C4-2B (cell line): ENCODE measurements at regions not wholly inside any gene's neighbourhood (a gene's known extent, or its start where the extent isn't known, plus 50 kb on each side); places are given as distances from the start of the nearest gene placed in this dataset.

Source experiments
- H3K27ac ChIP-seq: fragments of 450-650 bp; 2 replicates; pipeline ENCODE4 v1.5.1; 2017
- ZFX ChIP-seq: fragments of 450-650 bp; IDR thresholded peaks from 2 replicates; pipeline ENCODE4 v1.6.1; 2017
- TF ChIP-seq, protein P1 (sequence below): fragments of 450-650 bp; conservative IDR thresholded peaks from 2 replicates; pipeline ENCODE4 v1.5.1; 2017; ENCODE audit warnings: mild to moderate bottlenecking

DNA sequence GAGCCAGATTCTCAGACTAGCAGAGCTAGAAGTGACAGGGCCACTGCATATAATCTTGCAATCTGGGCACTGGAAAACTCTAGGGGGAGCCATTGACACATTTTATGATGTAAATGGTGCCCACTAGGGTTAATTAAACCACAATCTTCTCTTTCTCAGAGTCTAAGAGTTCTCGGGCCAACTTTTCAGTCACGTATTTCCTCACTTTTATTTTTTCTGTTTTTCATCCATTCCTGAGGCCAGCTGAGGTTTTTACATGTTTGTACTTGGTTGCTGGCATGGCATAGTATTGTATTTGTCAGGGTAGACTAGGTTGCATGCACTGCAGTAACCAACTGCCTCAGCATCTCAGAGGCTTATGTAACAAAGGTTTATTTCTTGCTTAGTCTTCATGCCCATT is 138.2 kb downstream of the ZNF326 start:
- no peak overlapping the region for H3K27ac ChIP-seq
- TF ChIP-seq, protein P1, sequence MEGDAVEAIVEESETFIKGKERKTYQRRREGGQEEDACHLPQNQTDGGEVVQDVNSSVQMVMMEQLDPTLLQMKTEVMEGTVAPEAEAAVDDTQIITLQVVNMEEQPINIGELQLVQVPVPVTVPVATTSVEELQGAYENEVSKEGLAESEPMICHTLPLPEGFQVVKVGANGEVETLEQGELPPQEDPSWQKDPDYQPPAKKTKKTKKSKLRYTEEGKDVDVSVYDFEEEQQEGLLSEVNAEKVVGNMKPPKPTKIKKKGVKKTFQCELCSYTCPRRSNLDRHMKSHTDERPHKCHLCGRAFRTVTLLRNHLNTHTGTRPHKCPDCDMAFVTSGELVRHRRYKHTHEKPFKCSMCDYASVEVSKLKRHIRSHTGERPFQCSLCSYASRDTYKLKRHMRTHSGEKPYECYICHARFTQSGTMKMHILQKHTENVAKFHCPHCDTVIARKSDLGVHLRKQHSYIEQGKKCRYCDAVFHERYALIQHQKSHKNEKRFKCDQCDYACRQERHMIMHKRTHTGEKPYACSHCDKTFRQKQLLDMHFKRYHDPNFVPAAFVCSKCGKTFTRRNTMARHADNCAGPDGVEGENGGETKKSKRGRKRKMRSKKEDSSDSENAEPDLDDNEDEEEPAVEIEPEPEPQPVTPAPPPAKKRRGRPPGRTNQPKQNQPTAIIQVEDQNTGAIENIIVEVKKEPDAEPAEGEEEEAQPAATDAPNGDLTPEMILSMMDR = peak; percentile 74
- no peak for TF ChIP-seq ZFX

DNA sequence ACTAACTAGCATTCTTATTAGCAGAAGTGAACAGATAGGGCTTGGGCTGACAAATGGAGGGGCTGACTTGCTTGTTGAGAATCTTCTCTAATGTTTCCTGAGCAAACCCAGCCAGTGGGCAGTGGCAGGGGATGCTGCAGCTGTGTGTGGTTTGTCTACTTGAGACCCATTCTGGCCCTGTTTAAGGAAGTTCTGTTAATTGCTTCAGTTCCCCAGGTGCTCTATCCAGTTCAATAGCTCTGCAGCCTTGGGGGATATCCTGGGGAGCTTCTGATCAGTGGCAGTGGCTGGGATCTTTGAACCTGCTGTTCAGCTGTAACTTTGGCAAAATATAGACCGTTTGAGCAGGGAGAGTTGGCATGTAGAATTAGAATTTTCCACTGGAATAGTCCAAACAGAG is 137.4 kb downstream of the ZNF326 start:
- TF ChIP-seq, protein P1 = no peak
- TF ChIP-seq ZFX = no peak
- H3K27ac ChIP-seq = no peak overlapping the region

DNA sequence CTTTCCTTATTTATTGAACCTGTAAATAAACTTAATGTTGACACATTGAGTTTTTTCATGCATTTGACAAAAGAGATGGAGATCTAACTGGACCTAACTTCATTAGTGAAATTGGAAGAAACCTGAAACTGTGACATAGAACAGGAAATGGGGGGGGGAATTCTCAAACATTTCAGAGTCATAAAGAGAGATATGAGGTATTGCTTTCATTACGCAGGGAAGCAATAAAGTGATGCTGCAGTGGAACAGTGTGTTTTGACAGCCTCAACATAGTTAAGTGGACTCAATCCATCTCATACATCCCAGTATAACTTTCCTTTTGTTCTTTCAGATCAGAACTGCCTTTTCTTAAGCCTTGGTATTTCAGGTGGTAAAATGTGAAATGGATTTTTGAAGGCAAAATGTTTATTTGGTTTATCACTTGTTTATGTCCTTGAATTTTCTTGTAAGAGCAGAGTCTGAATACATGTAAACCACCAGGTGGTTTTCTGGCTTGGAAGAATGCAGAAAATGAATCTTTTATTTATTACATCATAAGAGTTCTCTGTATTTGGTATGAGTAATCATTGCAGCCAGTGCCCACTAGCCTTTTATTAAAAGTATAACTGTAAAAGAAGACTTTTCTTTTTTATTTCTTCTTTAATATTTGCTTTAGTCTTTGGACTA is 132.5 kb downstream of the ZNF326 start:
- H3K27ac ChIP-seq = no peak overlapping the region
- TF ChIP-seq, protein P1 = no peak
- no peak for TF ChIP-seq ZFX

DNA sequence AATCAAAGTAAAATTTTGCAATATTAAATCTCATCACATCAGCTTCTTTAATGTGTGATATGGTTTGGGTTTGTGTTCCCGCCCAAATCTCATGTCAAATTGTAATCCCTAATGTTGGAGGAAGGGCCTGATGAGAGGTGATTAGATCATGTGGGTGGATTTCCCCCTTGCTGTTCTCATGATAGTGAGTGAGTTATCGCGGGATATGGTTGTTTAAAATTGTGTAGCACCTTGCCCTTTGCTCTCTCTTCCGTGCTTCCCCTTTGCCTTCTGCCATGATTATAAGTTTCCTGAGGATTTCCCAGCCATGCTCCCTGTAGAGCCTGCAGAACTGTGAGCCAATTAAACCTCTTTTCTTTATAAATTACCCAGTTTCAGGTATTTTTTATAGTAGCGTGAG is 131.9 kb downstream of the ZNF326 start:
- TF ChIP-seq ZFX = no peak
- TF ChIP-seq, protein P1 = no peak
- no peak overlapping the region for H3K27ac ChIP-seq

DNA sequence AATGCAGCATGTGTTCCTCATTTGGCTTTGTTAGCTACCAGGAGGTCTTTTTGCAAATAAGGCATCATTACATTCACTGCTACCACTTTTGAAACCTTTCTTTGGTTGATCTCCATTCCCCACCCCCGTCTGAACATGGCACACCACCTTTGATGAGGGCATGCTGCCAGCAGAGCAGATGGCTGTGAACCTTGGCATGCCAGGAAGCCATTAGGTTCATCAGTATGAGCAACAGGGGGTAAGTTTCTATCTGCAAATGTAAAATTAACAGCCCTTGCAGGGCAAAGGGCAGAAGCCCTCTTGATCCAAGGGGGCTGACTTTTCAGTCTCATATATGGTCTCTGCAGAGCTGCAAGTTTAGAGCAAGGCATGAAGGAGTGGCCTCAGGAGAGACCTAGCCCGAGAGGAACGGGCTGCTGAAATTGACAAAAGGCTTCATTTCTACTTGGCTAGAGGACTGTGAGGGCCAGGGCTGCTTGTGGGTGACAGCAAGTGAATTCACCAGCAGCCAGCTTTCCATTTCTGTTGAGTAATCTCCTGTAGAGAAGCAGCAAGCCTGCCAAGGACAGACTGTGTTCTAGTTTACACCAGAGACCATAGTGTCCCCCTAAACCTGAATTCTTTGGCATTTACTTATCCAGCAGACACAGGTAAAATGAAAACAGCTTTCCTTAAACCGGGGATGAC is 127.9 kb downstream of the ZNF326 start:
- TF ChIP-seq ZFX = no peak
- TF ChIP-seq, protein P1 = no peak
- H3K27ac ChIP-seq = no peak overlapping the region

DNA sequence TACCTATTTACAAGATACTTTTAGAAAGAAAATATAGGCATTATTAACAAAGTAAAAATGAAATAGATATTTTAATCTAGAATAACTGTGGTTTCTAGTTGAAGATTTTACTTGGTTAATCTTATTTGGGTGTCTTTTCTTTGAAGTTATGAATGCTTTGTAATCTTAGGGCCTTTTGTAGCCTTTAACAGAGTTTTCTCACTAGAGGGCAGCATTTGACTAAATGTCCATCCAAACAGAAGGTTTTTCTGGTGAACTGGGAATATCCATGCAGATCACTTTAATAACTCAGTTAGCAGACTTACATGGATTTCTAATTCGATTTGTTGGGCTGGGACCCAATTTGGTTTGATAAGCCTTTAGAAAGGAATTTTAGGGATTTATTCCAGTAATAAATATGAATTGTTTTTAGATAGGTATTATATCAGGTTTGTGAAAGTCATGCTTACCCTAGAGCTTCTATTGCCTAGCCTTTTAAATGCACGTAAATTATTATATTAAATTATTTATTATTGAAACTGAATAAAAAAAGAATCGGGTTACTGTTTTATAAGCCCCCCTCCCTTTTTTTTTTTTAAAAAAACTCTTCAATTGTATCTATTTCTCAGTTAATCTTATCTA is 119.7 kb downstream of the ZNF326 start:
- TF ChIP-seq ZFX = no peak
- TF ChIP-seq, protein P1 = peak; percentile 81
- H3K27ac ChIP-seq = no peak overlapping the region

DNA sequence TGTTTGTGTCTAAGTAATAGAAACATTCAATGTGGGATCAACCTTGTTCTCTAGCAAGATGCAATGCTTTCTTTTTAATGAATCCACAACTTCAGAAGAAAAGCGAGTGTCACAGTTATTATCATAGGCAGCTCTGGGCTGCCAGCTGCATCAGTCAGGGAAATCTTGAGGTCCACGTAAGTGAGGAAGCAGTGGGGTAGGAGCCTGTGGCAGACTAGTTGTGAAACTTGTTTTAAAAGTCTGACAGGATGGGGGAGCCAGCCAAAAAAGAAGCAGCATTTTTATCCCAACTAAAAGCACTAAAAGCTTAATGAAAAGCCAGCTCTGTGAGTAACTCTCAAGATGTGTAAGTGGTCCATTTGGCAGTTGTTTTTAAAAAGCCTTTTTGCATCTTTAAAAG is 113.1 kb downstream of the ZNF326 start:
- H3K27ac ChIP-seq = no peak overlapping the region

More for the DNA sequence above, 113.1 kb downstream of the ZNF326 start:
- no peak for TF ChIP-seq ZFX
- TF ChIP-seq, protein P1 = no peak
